SK-N-SH treated with all-trans-retinoic acid at 6 μM for 48 hours (cell line): ENCODE measurements at regions not wholly inside any gene's neighbourhood (a gene's known extent, or its start where the extent isn't known, plus 50 kb on each side); places are given as distances from the start of the nearest gene placed in this dataset.

Experiments used
- ATAC-seq: fragments of 200-7000 bp; cut with Tn5 transposase; 3 replicates; pipeline ENCODE4 v1.9.1; 2020; ENCODE audit warnings: mild to moderate bottlenecking, moderate library complexity
- ARNTL ChIP-seq: fragments of 450-650 bp; formaldehyde crosslinking; IDR thresholded peaks from 2 replicates; pipeline ENCODE4 v1.5.0; 2020; ENCODE audit warnings: low read depth, mild to moderate bottlenecking, moderate library complexity, borderline replicate concordance
- ESRRG ChIP-seq: fragments of 250-450 bp; sonication (Bioruptor Pico); IDR thresholded peaks from 2 replicates; pipeline ENCODE4 v1.6.1; 2021; ENCODE audit warnings: mild to moderate bottlenecking
- GLIS3 ChIP-seq: fragments of 250-450 bp; sonication (Bioruptor Pico); IDR thresholded peaks from 2 replicates; pipeline ENCODE4 v1.5.0; 2020; ENCODE audit warnings: mild to moderate bottlenecking, moderate library complexity
- OSR1 ChIP-seq: fragments of 250-450 bp; sonication (Bioruptor Pico); IDR thresholded peaks from 2 replicates; pipeline ENCODE4 v1.8.0; 2022; ENCODE audit warnings: moderate library complexity, mild to moderate bottlenecking, inconsistent platforms
- PPARA ChIP-seq: fragments of 250-450 bp; sonication (Bioruptor Pico); IDR thresholded peaks from 2 replicates; pipeline ENCODE4 v1.5.0; 2020; ENCODE audit warnings: mild to moderate bottlenecking, borderline replicate concordance
- SNAI2 ChIP-seq: fragments of 250-450 bp; sonication (Bioruptor Pico); IDR thresholded peaks from 2 replicates; pipeline ENCODE4 v1.5.0; 2020; ENCODE audit warnings: mild to moderate bottlenecking, moderate library complexity
- TCF4 ChIP-seq: fragments of 250-450 bp; sonication (Bioruptor Pico); IDR thresholded peaks from 2 replicates; pipeline ENCODE4 v1.8.0; 2021; ENCODE audit warnings: mild to moderate bottlenecking, moderate library complexity, borderline replicate concordance
- TOX ChIP-seq: fragments of 250-450 bp; sonication (Bioruptor Pico); IDR thresholded peaks from 2 replicates; pipeline ENCODE4 v1.8.0; 2021; ENCODE audit warnings: mild to moderate bottlenecking, moderate library complexity, borderline replicate concordance
- ZC3H10 ChIP-seq: fragments of 250-450 bp; sonication (Bioruptor Pico); IDR thresholded peaks from 2 replicates; pipeline ENCODE4 v1.5.1; 2021; ENCODE audit warnings: mild to moderate bottlenecking, moderate library complexity
- ZFP3 ChIP-seq: fragments of 250-450 bp; sonication (Bioruptor Pico); IDR thresholded peaks from 2 replicates; pipeline ENCODE4 v1.5.0; 2020; ENCODE audit warnings: mild to moderate bottlenecking, moderate library complexity
- ZFP30 ChIP-seq: fragments of 450-650 bp; formaldehyde crosslinking; IDR thresholded peaks from 2 replicates; pipeline ENCODE4 v1.5.0; 2022; ENCODE audit warnings: mild to moderate bottlenecking, moderate library complexity
- ZNF565 ChIP-seq: fragments of 450-650 bp; formaldehyde crosslinking; conservative IDR thresholded peaks from 2 replicates; pipeline ENCODE4 v1.5.0; 2020; ENCODE audit warnings: low read depth, mild to moderate bottlenecking, moderate library complexity
- ZNF70 ChIP-seq: fragments of 450-650 bp; formaldehyde crosslinking; IDR thresholded peaks from 2 replicates; pipeline ENCODE4 v1.5.0; 2020; ENCODE audit warnings: mild to moderate bottlenecking, moderate library complexity
- TF ChIP-seq, protein P1 (sequence below): fragments of 250-450 bp; sonication (Bioruptor Pico); IDR thresholded peaks from 2 replicates; pipeline ENCODE4 v1.8.0; 2020; ENCODE audit warnings: mild to moderate bottlenecking, moderate library complexity, borderline replicate concordance
- TF ChIP-seq, protein P2 (sequence below): fragments of 250-450 bp; sonication (Bioruptor Pico); IDR thresholded peaks from 2 replicates; pipeline ENCODE4 v1.8.0; 2021; ENCODE audit warnings: low read depth, mild to moderate bottlenecking, moderate library complexity, borderline replicate concordance
- TF ChIP-seq, protein P3 (sequence below): fragments of 250-450 bp; sonication (Bioruptor Pico); IDR thresholded peaks from 2 replicates; pipeline ENCODE4 v1.5.1; 2020; ENCODE audit warnings: low read depth, mild to moderate bottlenecking, moderate library complexity
- TF ChIP-seq, protein P4 (sequence below): fragments of 250-450 bp; sonication (Bioruptor Pico); IDR thresholded peaks from 2 replicates; pipeline ENCODE4 v1.5.0; 2020; ENCODE audit warnings: mild to moderate bottlenecking, moderate library complexity
- TF ChIP-seq, protein P5 (sequence below): fragments of 250-450 bp; sonication (Bioruptor Pico); IDR thresholded peaks from 2 replicates; pipeline ENCODE4 v1.5.1; 2021; ENCODE audit warnings: mild to moderate bottlenecking, moderate library complexity

DNA sequence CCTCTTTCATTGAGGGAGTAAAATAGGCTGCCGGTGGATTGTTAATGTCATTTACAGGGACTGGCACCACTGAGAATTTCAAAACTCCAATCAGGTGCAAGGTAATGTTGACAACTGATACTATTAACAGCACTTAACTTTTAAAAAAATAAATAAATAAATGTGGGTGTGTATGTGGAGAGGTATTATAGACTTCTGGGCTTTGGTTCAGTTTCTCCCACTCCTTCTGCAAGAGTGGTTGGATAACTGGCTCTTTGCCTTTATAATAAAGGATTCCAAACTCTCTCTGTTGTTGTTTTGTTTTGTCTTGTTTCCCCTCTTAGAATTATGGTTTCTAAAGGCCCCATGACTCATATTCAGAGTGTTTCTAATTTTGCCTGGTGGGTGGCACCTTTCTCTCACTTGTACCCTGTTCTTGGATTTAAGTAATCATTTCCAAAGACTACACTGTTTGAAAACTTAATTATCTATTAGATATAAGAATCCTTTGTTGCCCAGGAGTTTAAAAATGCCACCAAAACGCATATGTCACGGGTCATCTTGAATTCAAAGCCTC, 151.6 kb upstream of the ARID2 start:
- no peak for TF ChIP-seq SNAI2 (CRISPR knock-in tag)
- no peak for TF ChIP-seq ZNF70 (CRISPR knock-in tag)
- no peak for TF ChIP-seq ZFP3
- no peak for TF ChIP-seq OSR1 (CRISPR knock-in tag)
- TF ChIP-seq GLIS3 (CRISPR knock-in tag): no peak
- TF ChIP-seq, protein P1, sequence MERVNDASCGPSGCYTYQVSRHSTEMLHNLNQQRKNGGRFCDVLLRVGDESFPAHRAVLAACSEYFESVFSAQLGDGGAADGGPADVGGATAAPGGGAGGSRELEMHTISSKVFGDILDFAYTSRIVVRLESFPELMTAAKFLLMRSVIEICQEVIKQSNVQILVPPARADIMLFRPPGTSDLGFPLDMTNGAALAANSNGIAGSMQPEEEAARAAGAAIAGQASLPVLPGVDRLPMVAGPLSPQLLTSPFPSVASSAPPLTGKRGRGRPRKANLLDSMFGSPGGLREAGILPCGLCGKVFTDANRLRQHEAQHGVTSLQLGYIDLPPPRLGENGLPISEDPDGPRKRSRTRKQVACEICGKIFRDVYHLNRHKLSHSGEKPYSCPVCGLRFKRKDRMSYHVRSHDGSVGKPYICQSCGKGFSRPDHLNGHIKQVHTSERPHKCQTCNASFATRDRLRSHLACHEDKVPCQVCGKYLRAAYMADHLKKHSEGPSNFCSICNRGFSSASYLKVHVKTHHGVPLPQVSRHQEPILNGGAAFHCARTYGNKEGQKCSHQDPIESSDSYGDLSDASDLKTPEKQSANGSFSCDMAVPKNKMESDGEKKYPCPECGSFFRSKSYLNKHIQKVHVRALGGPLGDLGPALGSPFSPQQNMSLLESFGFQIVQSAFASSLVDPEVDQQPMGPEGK: no peak
- TF ChIP-seq ZC3H10: no peak
- no peak for TF ChIP-seq ARNTL
- TF ChIP-seq, protein P2, sequence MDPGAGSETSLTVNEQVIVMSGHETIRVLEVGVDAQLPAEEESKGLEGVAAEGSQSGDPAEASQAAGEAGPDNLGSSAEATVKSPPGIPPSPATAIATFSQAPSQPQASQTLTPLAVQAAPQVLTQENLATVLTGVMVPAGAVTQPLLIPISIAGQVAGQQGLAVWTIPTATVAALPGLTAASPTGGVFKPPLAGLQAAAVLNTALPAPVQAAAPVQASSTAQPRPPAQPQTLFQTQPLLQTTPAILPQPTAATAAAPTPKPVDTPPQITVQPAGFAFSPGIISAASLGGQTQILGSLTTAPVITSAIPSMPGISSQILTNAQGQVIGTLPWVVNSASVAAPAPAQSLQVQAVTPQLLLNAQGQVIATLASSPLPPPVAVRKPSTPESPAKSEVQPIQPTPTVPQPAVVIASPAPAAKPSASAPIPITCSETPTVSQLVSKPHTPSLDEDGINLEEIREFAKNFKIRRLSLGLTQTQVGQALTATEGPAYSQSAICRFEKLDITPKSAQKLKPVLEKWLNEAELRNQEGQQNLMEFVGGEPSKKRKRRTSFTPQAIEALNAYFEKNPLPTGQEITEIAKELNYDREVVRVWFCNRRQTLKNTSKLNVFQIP (CRISPR knock-in tag): no peak
- TF ChIP-seq TOX: no peak
- no peak for TF ChIP-seq ZNF565 (CRISPR knock-in tag)
- TF ChIP-seq PPARA: no peak
- ATAC-seq: no peak

DNA sequence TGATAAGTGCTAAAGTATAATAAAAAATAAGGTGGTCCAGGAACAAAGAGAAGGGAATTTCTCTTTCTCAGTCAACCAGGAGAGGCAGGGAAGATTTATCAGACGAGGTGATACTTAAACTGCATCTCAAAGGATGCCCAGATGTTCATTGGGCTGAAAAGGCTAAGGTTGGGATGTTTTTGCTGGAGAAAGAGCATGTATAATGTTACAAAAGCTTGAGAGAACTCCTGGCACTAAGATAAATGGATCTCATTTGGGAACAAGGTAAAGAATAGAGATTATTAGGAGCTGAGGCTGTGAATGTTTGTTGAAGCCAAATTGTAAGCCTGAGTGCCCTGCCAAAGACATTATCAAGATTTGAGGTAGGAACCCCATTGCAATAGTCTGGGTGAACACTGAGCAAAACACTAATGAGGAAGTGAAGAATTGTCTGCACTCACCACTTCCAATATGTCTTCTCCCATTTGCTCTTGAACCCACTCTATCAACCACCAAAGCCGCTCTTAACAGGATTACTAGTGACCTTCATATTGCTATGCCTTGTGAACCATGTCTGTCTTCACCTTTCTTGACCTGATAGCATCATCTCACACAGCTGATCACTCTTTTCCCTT, 149.0 kb upstream of the ARID2 start:
- no peak for ATAC-seq
- TF ChIP-seq, protein P3, sequence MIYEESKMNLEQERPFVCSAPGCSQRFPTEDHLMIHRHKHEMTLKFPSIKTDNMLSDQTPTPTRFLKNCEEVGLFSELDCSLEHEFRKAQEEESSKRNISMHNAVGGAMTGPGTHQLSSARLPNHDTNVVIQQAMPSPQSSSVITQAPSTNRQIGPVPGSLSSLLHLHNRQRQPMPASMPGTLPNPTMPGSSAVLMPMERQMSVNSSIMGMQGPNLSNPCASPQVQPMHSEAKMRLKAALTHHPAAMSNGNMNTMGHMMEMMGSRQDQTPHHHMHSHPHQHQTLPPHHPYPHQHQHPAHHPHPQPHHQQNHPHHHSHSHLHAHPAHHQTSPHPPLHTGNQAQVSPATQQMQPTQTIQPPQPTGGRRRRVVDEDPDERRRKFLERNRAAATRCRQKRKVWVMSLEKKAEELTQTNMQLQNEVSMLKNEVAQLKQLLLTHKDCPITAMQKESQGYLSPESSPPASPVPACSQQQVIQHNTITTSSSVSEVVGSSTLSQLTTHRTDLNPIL (CRISPR knock-in tag): no peak
- TF ChIP-seq ESRRG (no peak), ARNTL (no peak), OSR1 (CRISPR knock-in tag) (no peak)

DNA sequence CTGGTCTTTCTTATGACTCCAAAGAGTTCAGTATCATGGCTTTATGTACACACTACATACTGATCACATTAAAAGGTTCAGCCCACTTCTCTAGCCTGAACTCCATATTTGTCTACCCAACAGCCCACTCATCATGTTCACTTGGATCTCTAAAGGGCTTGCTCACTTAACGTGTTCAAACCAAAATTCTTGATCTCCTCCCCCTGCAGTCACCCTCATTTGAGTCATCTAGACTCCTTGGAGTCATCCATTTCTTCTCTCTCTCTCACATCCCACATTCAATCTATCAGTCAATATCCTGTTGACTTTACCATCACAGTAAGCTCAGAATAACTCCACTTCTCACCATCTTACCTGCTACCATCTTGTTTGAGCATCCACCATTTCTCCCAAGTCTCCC, 148.4 kb upstream of the ARID2 start:
- ATAC-seq: no peak
- TF ChIP-seq SNAI2 (CRISPR knock-in tag): no peak
- no peak for TF ChIP-seq TCF4
- TF ChIP-seq ZFP30 (CRISPR knock-in tag): no peak
- TF ChIP-seq, protein P4, sequence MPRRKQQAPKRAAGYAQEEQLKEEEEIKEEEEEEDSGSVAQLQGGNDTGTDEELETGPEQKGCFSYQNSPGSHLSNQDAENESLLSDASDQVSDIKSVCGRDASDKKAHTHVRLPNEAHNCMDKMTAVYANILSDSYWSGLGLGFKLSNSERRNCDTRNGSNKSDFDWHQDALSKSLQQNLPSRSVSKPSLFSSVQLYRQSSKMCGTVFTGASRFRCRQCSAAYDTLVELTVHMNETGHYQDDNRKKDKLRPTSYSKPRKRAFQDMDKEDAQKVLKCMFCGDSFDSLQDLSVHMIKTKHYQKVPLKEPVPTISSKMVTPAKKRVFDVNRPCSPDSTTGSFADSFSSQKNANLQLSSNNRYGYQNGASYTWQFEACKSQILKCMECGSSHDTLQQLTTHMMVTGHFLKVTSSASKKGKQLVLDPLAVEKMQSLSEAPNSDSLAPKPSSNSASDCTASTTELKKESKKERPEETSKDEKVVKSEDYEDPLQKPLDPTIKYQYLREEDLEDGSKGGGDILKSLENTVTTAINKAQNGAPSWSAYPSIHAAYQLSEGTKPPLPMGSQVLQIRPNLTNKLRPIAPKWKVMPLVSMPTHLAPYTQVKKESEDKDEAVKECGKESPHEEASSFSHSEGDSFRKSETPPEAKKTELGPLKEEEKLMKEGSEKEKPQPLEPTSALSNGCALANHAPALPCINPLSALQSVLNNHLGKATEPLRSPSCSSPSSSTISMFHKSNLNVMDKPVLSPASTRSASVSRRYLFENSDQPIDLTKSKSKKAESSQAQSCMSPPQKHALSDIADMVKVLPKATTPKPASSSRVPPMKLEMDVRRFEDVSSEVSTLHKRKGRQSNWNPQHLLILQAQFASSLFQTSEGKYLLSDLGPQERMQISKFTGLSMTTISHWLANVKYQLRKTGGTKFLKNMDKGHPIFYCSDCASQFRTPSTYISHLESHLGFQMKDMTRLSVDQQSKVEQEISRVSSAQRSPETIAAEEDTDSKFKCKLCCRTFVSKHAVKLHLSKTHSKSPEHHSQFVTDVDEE (CRISPR knock-in tag): no peak
- no peak for TF ChIP-seq TOX
- no peak for TF ChIP-seq ARNTL
- TF ChIP-seq ZFP3: no peak
- TF ChIP-seq, protein P2 (CRISPR knock-in tag): no peak
- TF ChIP-seq ZNF565 (CRISPR knock-in tag): no peak
- no peak for TF ChIP-seq ZNF70 (CRISPR knock-in tag)
- TF ChIP-seq, protein P5, sequence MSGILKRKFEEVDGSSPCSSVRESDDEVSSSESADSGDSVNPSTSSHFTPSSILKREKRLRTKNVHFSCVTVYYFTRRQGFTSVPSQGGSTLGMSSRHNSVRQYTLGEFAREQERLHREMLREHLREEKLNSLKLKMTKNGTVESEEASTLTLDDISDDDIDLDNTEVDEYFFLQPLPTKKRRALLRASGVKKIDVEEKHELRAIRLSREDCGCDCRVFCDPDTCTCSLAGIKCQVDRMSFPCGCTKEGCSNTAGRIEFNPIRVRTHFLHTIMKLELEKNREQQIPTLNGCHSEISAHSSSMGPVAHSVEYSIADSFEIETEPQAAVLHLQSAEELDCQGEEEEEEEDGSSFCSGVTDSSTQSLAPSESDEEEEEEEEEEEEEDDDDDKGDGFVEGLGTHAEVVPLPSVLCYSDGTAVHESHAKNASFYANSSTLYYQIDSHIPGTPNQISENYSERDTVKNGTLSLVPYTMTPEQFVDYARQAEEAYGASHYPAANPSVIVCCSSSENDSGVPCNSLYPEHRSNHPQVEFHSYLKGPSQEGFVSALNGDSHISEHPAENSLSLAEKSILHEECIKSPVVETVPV: no peak
- TF ChIP-seq, all 23 proteins: peak for 0
